ENCODE measurements at regions not wholly inside any gene's neighbourhood (a gene's known extent, or its start where the extent isn't known, plus 50 kb on each side); places are given as distances from the start of the nearest gene placed in this dataset.

DNA sequence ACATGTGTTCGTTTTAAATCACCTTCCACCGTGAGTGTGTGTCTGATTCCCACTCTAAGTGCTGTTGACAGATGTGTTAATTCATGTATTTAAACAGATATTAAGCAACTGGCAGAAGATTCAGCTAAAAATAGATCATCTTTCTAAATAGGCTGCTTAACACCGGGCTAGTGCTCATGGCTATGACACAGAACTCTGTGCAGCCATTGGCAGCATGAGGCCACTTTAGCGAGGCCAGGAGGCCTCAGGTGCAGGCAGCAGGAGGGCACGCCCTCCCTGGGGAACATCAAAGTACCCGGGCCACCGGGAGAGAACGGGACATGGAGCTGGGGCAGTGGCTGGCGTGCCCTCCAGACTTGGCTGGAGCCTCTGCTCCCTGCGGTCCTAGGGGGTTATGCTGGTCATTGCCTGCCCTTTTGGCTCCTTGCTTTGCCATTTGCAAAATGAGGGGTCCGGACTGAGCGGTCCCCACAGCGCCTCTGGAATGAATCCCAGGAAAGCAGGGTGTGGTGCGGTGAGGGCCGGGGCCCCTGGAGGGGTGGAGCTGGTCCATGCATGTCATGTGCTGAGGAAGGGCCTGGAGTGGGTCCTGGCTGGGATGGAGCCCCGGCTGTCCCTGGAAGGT lies 62.8 kb upstream of the HDAC4 start:
- H3K4me3 Mint-ChIP-seq = no peak overlapping the region
- no peaks in the 10 kb centered on the region for H3K9me3 Mint-ChIP-seq (ENCODE audit: insufficient read depth)
- no peak overlapping the region for H3K27ac Mint-ChIP-seq
- ATAC-seq (no peak), DNase-seq (no peak)
- CTCF ChIA-PET = no interaction called here
- H3K36me3 Mint-ChIP-seq (ENCODE audit: low read depth) = no peaks in the 10 kb centered on the region
- no peaks in the 10 kb centered on the region for H3K27me3 Mint-ChIP-seq (ENCODE audit: low read depth)
- POLR2A ChIA-PET = interaction anchor here (0.6 kb wide), 1 partner anchor 12 kb away, joined by 3 read pairs; no protein-coding TSS in a partner anchor
- no peaks in the 10 kb centered on the region for H3K4me1 Mint-ChIP-seq (ENCODE audit: low read depth)

DNA sequence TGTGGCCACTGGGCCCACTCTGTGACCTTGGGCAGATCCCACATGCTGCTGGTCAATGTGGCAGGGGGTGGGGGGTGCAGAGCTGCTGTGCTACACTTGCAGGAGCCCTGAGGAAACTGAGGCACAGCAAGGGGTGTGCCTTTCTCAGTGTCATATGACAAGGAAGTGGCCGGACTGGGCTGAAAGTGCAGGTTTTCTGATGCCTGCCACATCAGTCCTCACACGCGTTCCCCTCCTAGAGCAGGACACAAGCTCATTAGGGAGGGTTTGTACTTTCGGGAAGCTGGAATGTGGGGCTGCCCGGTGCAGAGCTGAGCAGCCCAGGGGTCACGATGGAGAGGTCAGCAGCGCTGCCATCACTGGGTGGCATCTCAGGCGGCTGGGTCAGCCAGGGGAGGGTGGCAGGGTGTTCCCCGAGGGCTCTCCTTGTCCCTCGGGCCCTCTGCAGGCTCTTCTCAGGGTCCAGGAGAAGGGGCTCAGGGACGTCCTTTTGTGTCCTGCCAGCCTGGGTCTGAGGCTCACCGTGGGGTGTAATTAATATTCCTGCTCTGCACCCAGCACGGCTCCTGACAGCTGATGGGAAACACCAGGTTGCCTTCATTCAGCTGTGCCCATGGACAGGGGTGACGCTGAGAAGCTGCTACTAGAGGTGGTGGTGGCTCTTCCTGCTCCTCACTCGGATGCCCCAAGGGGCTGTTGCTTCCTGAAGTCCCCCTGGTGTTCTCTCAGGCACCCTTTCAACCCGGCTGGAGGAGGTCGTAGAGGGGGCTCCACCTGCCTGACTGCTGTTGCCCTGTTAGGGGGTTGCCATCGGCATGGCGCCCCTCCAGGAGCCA lies 62.1 kb upstream of the HDAC4 start:
- H3K9me3 Mint-ChIP-seq (ENCODE audit: insufficient read depth) = no peaks in the 10 kb centered on the region

DNA sequence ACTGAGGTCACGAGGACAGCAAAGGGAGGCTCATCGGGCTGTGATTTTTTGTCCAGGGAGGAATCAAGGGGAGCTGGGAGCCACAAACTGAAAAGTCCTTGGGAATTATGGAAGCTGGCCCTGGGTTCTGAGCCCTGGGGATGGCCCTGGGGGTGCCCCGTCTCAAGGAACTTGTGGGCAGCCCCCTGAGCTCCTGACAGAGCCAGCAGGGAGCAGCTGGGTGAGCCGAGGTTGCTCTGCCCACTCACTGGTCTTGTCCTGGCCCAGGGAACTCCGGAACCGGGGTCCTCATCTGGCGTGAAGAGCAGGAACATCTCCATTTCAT lies 61.3 kb upstream of the HDAC4 start:
- H3K4me1 Mint-ChIP-seq (ENCODE audit: low read depth) = no peaks in the 10 kb centered on the region
- no peaks in the 10 kb centered on the region for H3K36me3 Mint-ChIP-seq (ENCODE audit: low read depth)
- H3K9me3 Mint-ChIP-seq (ENCODE audit: insufficient read depth) = no peaks in the 10 kb centered on the region
- ChIA-PET POLR2A (no interaction called here), CTCF (no interaction called here)
- no peaks in the 10 kb centered on the region for H3K27me3 Mint-ChIP-seq (ENCODE audit: low read depth)
- H3K27ac Mint-ChIP-seq = no peak overlapping the region
- ATAC-seq (no peak), DNase-seq (no peak)
- H3K4me3 Mint-ChIP-seq = no peak overlapping the region

More for the DNA sequence above, 62.1 kb upstream of the HDAC4 start:
- ATAC-seq = no peak
- POLR2A ChIA-PET = no interaction called here
- DNase-seq = no peak
- Mint-ChIP-seq H3K27ac (no peak overlapping the region), H3K4me3 (no peak overlapping the region), H3K4me1 (ENCODE audit: low read depth) (no peaks in the 10 kb centered on the region), H3K27me3 (ENCODE audit: low read depth) (no peaks in the 10 kb centered on the region), H3K36me3 (ENCODE audit: low read depth) (no peaks in the 10 kb centered on the region)
- CTCF ChIA-PET = no interaction called here

DNA sequence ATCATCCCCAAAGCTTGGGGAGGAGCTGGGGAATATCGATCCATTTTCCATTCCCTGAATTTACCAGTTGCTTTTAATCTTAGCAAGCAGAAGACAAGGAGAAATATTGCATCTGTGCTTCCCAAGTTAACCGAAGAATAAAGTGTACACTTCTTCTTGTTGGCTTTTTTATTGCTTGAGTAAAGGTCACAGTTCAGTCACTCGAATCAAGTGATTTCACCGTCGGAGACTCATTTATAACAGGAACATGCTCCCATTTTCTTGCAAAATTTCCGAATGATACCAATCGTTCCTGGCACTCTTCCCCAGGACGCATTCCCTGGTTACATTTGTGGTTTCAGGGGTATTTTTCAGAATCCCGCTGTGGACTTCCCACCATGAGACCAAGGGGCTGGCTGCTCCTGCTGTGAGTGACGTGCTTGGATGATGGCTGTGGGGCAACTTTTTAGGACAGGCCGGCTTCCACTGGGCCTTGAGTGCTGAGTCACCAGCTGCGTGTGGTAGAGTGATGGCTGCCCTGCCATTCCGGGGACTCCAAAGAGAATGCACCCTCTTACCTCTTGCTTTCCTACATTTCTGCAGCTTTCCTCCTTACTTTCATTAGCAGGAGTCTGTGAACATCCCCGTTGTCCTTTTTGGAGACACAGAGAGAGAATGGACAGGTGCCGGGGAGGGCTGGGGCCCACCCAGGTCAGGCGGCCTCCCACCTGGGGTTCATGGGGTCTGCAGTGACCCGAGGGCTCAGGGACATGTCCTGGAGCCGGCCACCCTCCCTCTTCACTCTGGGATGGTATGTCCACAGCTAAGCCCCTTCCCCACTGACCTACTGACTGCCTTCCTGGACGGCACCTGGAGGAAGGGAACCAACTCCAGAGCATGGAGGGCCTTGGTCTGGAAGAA lies 60.7 kb upstream of the HDAC4 start:
- H3K9me3 Mint-ChIP-seq (ENCODE audit: insufficient read depth) = no peaks in the 10 kb centered on the region
- H3K36me3 Mint-ChIP-seq (ENCODE audit: low read depth) = no peaks in the 10 kb centered on the region
- ChIA-PET POLR2A (no interaction called here), CTCF (no interaction called here)
- no peak for ATAC-seq
- H3K4me3 Mint-ChIP-seq = no peak overlapping the region
- no peaks in the 10 kb centered on the region for H3K27me3 Mint-ChIP-seq (ENCODE audit: low read depth)
- DNase-seq = no peak
- no peaks in the 10 kb centered on the region for H3K4me1 Mint-ChIP-seq (ENCODE audit: low read depth)
- H3K27ac Mint-ChIP-seq = no peak overlapping the region

DNA sequence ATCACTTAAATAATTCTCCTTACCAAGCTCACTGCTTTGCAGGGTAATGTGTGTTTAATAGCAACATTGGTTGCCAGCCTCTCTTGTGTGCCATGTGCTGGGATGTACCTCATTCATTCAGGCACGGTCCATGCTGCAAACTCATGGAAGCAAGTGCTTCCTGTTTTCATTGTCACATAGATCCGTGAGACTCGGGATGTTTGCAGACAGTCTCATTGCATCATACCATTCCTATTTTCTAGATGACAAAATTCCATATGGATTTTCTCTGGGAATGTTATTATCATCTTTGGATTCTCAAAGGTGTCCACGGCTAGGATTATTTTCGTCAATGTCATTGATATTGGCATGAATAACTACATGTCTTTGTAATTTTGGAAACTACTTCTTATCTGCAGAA lies 60.0 kb upstream of the HDAC4 start:
- ATAC-seq (no peak), DNase-seq (no peak)
- Mint-ChIP-seq H3K27ac (no peak overlapping the region), H3K27me3 (ENCODE audit: low read depth) (no peaks in the 10 kb centered on the region), H3K9me3 (ENCODE audit: insufficient read depth) (no peaks in the 10 kb centered on the region), H3K4me3 (no peak overlapping the region), H3K36me3 (ENCODE audit: low read depth) (no peaks in the 10 kb centered on the region), H3K4me1 (ENCODE audit: low read depth) (no peaks in the 10 kb centered on the region)
- CTCF ChIA-PET = no interaction called here
- POLR2A ChIA-PET = no interaction called here

DNA sequence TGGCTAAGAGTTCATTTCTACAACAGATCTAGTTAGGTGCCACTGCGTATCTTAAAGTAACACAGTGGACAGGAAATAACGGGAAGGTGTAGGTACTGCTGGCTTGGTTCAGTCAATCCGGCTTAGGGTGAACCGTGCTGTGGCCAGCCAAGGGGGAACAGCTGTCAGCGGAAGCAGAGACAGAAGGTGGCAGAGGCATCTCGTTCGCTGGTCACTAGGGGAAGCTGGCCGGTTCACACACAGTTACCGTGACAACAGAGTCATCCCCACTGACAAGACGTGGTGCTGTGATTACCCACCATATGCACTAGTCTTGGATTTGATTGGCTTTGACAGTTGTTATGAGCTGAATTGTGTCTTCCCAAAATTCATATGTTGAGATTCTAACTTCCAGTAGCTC lies 58.8 kb upstream of the HDAC4 start:
- Mint-ChIP-seq H3K27me3 (ENCODE audit: low read depth) (no peaks in the 10 kb centered on the region), H3K9me3 (ENCODE audit: insufficient read depth) (no peaks in the 10 kb centered on the region), H3K27ac (no peak overlapping the region), H3K36me3 (ENCODE audit: low read depth) (no peaks in the 10 kb centered on the region), H3K4me1 (ENCODE audit: low read depth) (no peaks in the 10 kb centered on the region), H3K4me3 (no peak overlapping the region)
- POLR2A ChIA-PET = no interaction called here
- ATAC-seq (no peak), DNase-seq (no peak)
- CTCF ChIA-PET = no interaction called here

DNA sequence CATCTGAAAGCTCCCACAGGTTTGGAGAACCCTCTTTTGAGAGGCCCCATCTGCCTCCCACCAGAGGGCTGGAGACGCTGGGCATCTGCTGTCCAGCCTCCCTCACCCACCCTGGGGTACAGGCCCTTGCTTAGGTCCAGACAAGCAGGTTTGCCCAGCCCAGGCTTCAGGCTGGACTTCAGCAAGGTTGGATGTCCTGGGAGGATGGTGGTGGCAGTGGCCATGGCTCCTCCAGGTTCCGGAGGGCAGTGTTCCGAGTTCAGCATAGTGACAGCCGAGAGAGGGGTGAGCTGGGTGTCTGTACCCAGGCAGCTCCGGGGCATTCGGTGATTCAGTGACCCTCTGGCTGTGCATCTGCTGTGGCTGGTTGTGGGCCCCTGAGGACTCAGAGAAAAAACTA lies 58.2 kb upstream of the HDAC4 start:
- Mint-ChIP-seq H3K4me3 (no peak overlapping the region), H3K9me3 (ENCODE audit: insufficient read depth) (no peaks in the 10 kb centered on the region), H3K4me1 (ENCODE audit: low read depth) (no peaks in the 10 kb centered on the region), H3K27ac (no peak overlapping the region), H3K36me3 (ENCODE audit: low read depth) (no peaks in the 10 kb centered on the region), H3K27me3 (ENCODE audit: low read depth) (peaks cover 3% of the 10 kb centered on the region)
- POLR2A ChIA-PET = no interaction called here
- DNase-seq = no peak
- CTCF ChIA-PET = no interaction called here
- no peak for ATAC-seq

DNA sequence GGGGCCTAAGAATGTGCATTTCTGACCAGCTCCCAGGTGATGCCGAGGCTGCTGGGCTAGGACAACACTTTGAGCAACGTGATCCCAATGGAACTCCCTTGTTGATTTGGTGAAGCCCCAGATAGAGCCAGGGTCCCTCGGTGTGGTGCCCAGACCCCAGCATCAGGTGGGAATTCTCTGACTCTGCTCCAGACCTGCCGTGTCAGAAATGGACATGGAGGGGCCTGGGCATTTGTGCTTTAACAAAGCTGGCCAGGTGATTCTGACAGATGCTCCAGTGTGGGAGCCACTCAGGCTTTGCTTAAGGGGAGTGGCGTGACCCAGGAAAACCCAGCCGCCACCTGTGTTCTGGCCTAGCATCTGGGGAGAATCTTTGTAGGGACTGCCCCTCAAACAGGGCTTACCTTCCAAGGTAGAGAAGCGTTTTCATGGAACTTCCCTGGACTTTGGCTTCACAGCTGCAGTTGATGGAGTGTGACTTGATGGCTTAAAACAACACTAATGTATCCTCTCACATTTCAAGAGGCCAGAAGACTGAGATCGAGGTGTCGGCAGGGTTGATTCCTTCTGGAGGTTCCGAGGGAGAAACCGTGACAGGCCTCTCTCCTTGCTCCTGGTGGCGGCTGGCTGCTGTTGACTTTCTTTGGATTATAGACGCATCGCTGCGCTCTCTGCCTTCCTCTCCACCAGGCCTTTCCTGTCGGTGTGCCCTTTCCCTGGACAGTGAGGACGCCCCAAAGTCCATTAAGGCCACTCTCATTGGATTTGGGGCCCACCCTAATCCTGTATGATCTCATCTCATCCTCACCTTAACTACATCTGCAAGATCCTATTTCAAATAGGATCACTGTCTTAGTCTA lies 57.0 kb upstream of the HDAC4 start:
- peaks cover 7% of the 10 kb centered on the region for H3K9me3 Mint-ChIP-seq (ENCODE audit: insufficient read depth)
- H3K27ac Mint-ChIP-seq = no peak overlapping the region
- no peaks in the 10 kb centered on the region for H3K4me1 Mint-ChIP-seq (ENCODE audit: low read depth)
- ATAC-seq (no peak), DNase-seq (no peak)
- ChIA-PET CTCF (no interaction called here), POLR2A (no interaction called here)
- H3K36me3 Mint-ChIP-seq (ENCODE audit: low read depth) = peaks cover 1% of the 10 kb centered on the region
- peaks cover 7% of the 10 kb centered on the region for H3K27me3 Mint-ChIP-seq (ENCODE audit: low read depth)
- no peak overlapping the region for H3K4me3 Mint-ChIP-seq

DNA sequence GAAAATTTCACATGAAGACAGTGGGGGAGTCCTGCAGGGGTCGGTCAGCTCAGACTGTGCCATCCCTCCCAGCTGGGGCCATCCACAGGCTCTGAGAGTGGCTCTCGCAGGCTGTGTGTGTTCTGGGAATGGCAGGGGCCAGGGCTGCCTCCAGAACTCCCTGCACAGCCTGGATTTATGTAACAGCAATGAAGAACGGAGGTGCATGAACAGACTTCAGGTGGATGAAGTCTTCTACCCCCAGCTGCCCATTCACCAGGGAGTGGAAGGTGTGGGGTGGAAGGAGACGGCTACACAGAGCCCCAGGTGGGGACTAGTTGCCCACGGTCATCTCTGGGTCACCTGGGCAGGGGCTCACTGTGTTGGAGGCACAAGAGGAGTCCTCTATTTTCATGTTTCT lies 56.1 kb upstream of the HDAC4 start:
- Mint-ChIP-seq H3K27ac (no peak overlapping the region), H3K9me3 (ENCODE audit: insufficient read depth) (peaks cover 11% of the 10 kb centered on the region), H3K36me3 (ENCODE audit: low read depth) (peaks cover 1% of the 10 kb centered on the region), H3K4me1 (ENCODE audit: low read depth) (no peaks in the 10 kb centered on the region), H3K27me3 (ENCODE audit: low read depth) (peaks cover 7% of the 10 kb centered on the region), H3K4me3 (no peak overlapping the region)
- CTCF ChIA-PET = no interaction called here
- DNase-seq (no peak), ATAC-seq (no peak)
- POLR2A ChIA-PET = interaction anchor here (0.7 kb wide), 1 partner anchor 9 kb away, joined by 3 read pairs; no protein-coding TSS in a partner anchor

DNA sequence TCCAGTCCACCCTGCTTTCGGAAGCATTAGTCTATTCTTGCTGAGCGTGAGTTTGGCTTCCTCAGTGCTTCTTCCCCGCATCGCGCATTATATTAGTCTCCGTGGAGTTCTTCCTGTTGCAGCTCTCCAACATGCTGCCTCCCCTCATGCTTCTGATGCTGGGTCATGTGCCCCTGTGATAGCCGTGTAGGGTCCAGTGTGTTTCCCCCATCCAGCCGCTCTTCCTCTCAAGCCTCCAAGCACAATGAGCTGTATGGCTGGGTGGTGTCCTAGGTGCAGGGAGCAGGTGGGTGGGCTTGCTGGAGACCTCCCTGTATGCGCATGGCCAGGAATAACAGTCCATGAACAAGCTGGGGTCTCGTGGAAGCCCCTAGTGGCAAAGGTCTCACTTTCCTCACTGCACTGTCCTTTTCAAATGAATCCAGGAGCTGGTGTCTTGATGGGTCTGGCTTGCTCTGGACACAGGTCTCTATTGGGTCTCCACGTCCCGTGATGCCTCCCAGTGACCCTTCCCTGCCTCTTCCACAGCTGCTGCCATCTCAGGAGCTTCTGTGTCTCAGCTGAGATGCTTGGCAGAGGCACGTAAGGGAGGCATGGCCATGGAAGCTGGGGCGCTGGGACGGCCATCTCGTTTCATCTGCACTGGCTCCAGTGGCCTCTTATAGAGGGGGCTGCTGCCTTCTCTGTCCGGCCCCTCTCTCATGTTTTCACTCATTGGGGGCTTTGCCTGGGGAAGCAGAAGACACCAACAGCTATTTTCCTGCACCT lies 54.8 kb upstream of the HDAC4 start:
- H3K27me3 Mint-ChIP-seq (ENCODE audit: low read depth) = peaks cover 14% of the 10 kb centered on the region
- no peaks in the 10 kb centered on the region for H3K4me1 Mint-ChIP-seq (ENCODE audit: low read depth)
- no peak overlapping the region for H3K27ac Mint-ChIP-seq
- DNase-seq = no peak
- ChIA-PET POLR2A (interaction anchor here (0.5 kb wide), 1 partner anchor 166 kb away, joined by 3 read pairs; no protein-coding TSS in a partner anchor), CTCF (no interaction called here)
- peaks cover 22% of the 10 kb centered on the region for H3K9me3 Mint-ChIP-seq (ENCODE audit: insufficient read depth)
- H3K36me3 Mint-ChIP-seq (ENCODE audit: low read depth) = peaks cover 1% of the 10 kb centered on the region
- no peak for ATAC-seq
- H3K4me3 Mint-ChIP-seq = no peak overlapping the region

DNA sequence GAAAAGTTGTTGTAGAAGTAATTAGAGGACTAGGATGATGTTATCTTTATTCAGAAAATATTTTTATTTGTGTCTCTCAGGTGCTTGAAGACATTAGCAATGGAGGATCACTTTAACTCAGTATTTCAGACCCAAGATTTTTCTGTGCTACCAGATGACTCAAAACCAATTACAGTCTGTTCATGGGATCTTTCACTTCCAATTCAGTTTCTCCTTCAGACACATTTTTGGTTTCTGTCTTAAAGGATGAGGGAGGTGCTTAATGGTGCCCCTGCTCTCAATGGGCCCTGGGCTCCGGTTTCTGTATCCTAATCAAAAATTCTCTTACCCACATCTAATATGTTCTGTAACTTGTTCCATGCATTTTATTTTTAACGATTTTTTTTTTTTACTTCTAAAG lies 53.7 kb upstream of the HDAC4 start:
- H3K36me3 Mint-ChIP-seq (ENCODE audit: low read depth) = peaks cover 1% of the 10 kb centered on the region
- H3K9me3 Mint-ChIP-seq (ENCODE audit: insufficient read depth) = peaks cover 25% of the 10 kb centered on the region
- DNase-seq = no peak
- no peak overlapping the region for H3K4me3 Mint-ChIP-seq
- POLR2A ChIA-PET = no interaction called here
- no peak for ATAC-seq
- H3K27ac Mint-ChIP-seq = no peak overlapping the region
- H3K27me3 Mint-ChIP-seq (ENCODE audit: low read depth) = peaks cover 14% of the 10 kb centered on the region
- H3K4me1 Mint-ChIP-seq (ENCODE audit: low read depth) = no peaks in the 10 kb centered on the region
- CTCF ChIA-PET = no interaction called here
